ENCODE measurements at regions not wholly inside any gene's neighbourhood (a gene's known extent, or its start where the extent isn't known, plus 50 kb on each side); places are given as distances from the start of the nearest gene placed in this dataset.

- TF ChIP-seq TAF1 (IDR thresholded peaks at IDR 0.05; ENCODE audit: borderline replicate concordance, low read depth, low read length) = no peak
- TF ChIP-seq POLR2AphosphoS5 (IDR thresholded peaks at IDR 0.05; ENCODE audit: low read depth, low read length) = no peak
- TF ChIP-seq POLR2A (IDR thresholded peaks at IDR 0.05; ENCODE audit: low read depth, low read length) = no peak
- FAIRE-seq (no peak), DNase-seq (ENCODE audit: insufficient read length) (no peak)
These were observed 531.2 kb upstream of the VRK2 start for GRCh38 chr2:57515366-57515765.

GRCh38 chr2:57516698-57517340 lies 529.8 kb upstream of the VRK2 start:
- peak; percentile 57 for FAIRE-seq
- TF ChIP-seq POLR2AphosphoS5 (IDR thresholded peaks at IDR 0.05; ENCODE audit: low read depth, low read length) (no peak), TAF1 (IDR thresholded peaks at IDR 0.05; ENCODE audit: borderline replicate concordance, low read depth, low read length) (no peak), POLR2A (IDR thresholded peaks at IDR 0.05; ENCODE audit: low read depth, low read length) (no peak)
- DNase-seq (ENCODE audit: insufficient read length) = no peak

- no peak for DNase-seq (ENCODE audit: insufficient read length)
- TF ChIP-seq POLR2AphosphoS5 (IDR thresholded peaks at IDR 0.05; ENCODE audit: low read depth, low read length) (no peak), POLR2A (IDR thresholded peaks at IDR 0.05; ENCODE audit: low read depth, low read length) (no peak), TAF1 (IDR thresholded peaks at IDR 0.05; ENCODE audit: borderline replicate concordance, low read depth, low read length) (no peak)
- FAIRE-seq = no peak
These were observed 523.3 kb upstream of the VRK2 start for GRCh38 chr2:57523304-57523703.

GRCh38 chr2:57527685-57528084 lies 518.9 kb upstream of the VRK2 start:
- no peak for FAIRE-seq
- no peak for DNase-seq (ENCODE audit: insufficient read length)
- TF ChIP-seq POLR2A (IDR thresholded peaks at IDR 0.05; ENCODE audit: low read depth, low read length) (no peak), TAF1 (IDR thresholded peaks at IDR 0.05; ENCODE audit: borderline replicate concordance, low read depth, low read length) (no peak), POLR2AphosphoS5 (IDR thresholded peaks at IDR 0.05; ENCODE audit: low read depth, low read length) (no peak)

GRCh38 chr2:57528499-57528898 lies 518.1 kb upstream of the VRK2 start:
- TF ChIP-seq POLR2AphosphoS5 (IDR thresholded peaks at IDR 0.05; ENCODE audit: low read depth, low read length) (no peak), TAF1 (IDR thresholded peaks at IDR 0.05; ENCODE audit: borderline replicate concordance, low read depth, low read length) (no peak), POLR2A (IDR thresholded peaks at IDR 0.05; ENCODE audit: low read depth, low read length) (no peak)
- DNase-seq (ENCODE audit: insufficient read length) = no peak
- no peak for FAIRE-seq

- no peak for TF ChIP-seq TAF1 (IDR thresholded peaks at IDR 0.05; ENCODE audit: borderline replicate concordance, low read depth, low read length)
- no peak for TF ChIP-seq POLR2A (IDR thresholded peaks at IDR 0.05; ENCODE audit: low read depth, low read length)
- TF ChIP-seq POLR2AphosphoS5 (IDR thresholded peaks at IDR 0.05; ENCODE audit: low read depth, low read length) = no peak
- FAIRE-seq = no peak
These were observed 512.2 kb upstream of the VRK2 start for GRCh38 chr2:57534358-57534757.

GRCh38 chr2:57536535-57537231 lies 509.9 kb upstream of the VRK2 start:
- DNase-seq (ENCODE audit: insufficient read length) (no peak), FAIRE-seq (no peak)
- no peak for TF ChIP-seq POLR2AphosphoS5 (IDR thresholded peaks at IDR 0.05; ENCODE audit: low read depth, low read length)
- TF ChIP-seq TAF1 (IDR thresholded peaks at IDR 0.05; ENCODE audit: borderline replicate concordance, low read depth, low read length) = no peak
- no peak for TF ChIP-seq POLR2A (IDR thresholded peaks at IDR 0.05; ENCODE audit: low read depth, low read length)

More at GRCh38 chr2:57534358-57534757, 512.2 kb upstream of the VRK2 start:
- DNase-seq (ENCODE audit: insufficient read length) = no peak

GRCh38 chr2:57539761-57540160 lies 506.8 kb upstream of the VRK2 start:
- TF ChIP-seq POLR2AphosphoS5 (IDR thresholded peaks at IDR 0.05; ENCODE audit: low read depth, low read length) (no peak), POLR2A (IDR thresholded peaks at IDR 0.05; ENCODE audit: low read depth, low read length) (no peak), TAF1 (IDR thresholded peaks at IDR 0.05; ENCODE audit: borderline replicate concordance, low read depth, low read length) (no peak)
- DNase-seq (ENCODE audit: insufficient read length) (no peak), FAIRE-seq (no peak)

GRCh38 chr2:57542081-57542480 lies 504.5 kb upstream of the VRK2 start:
- TF ChIP-seq POLR2AphosphoS5 (IDR thresholded peaks at IDR 0.05; ENCODE audit: low read depth, low read length) (no peak), TAF1 (IDR thresholded peaks at IDR 0.05; ENCODE audit: borderline replicate concordance, low read depth, low read length) (no peak), POLR2A (IDR thresholded peaks at IDR 0.05; ENCODE audit: low read depth, low read length) (no peak)
- FAIRE-seq (no peak), DNase-seq (ENCODE audit: insufficient read length) (no peak)

GRCh38 chr2:57543211-57543610 lies 503.4 kb upstream of the VRK2 start:
- TF ChIP-seq POLR2AphosphoS5 (IDR thresholded peaks at IDR 0.05; ENCODE audit: low read depth, low read length) (no peak), POLR2A (IDR thresholded peaks at IDR 0.05; ENCODE audit: low read depth, low read length) (no peak), TAF1 (IDR thresholded peaks at IDR 0.05; ENCODE audit: borderline replicate concordance, low read depth, low read length) (no peak)
- DNase-seq (ENCODE audit: insufficient read length) = no peak
- no peak for FAIRE-seq

- DNase-seq (ENCODE audit: insufficient read length) (no peak), FAIRE-seq (no peak)
- TF ChIP-seq POLR2AphosphoS5 (IDR thresholded peaks at IDR 0.05; ENCODE audit: low read depth, low read length) = no peak
- TF ChIP-seq POLR2A (IDR thresholded peaks at IDR 0.05; ENCODE audit: low read depth, low read length) = no peak
- no peak for TF ChIP-seq TAF1 (IDR thresholded peaks at IDR 0.05; ENCODE audit: borderline replicate concordance, low read depth, low read length)
These were observed 502.0 kb upstream of the VRK2 start for GRCh38 chr2:57544624-57545023.

- TF ChIP-seq POLR2A (IDR thresholded peaks at IDR 0.05; ENCODE audit: low read depth, low read length) (no peak), TAF1 (IDR thresholded peaks at IDR 0.05; ENCODE audit: borderline replicate concordance, low read depth, low read length) (no peak), POLR2AphosphoS5 (IDR thresholded peaks at IDR 0.05; ENCODE audit: low read depth, low read length) (no peak)
- FAIRE-seq (no peak), DNase-seq (ENCODE audit: insufficient read length) (no peak)
These were observed 500.1 kb upstream of the VRK2 start for GRCh38 chr2:57546478-57546877.

Measured in GM12892 (cell line).